ENCODE measurements at regions not wholly inside any gene's neighbourhood (a gene's known extent, or its start where the extent isn't known, plus 50 kb on each side); places are given as distances from the start of the nearest gene placed in this dataset.
A peak's percentile ranks its signal among the peaks of the same experiment; 100 is the strongest.

DNA sequence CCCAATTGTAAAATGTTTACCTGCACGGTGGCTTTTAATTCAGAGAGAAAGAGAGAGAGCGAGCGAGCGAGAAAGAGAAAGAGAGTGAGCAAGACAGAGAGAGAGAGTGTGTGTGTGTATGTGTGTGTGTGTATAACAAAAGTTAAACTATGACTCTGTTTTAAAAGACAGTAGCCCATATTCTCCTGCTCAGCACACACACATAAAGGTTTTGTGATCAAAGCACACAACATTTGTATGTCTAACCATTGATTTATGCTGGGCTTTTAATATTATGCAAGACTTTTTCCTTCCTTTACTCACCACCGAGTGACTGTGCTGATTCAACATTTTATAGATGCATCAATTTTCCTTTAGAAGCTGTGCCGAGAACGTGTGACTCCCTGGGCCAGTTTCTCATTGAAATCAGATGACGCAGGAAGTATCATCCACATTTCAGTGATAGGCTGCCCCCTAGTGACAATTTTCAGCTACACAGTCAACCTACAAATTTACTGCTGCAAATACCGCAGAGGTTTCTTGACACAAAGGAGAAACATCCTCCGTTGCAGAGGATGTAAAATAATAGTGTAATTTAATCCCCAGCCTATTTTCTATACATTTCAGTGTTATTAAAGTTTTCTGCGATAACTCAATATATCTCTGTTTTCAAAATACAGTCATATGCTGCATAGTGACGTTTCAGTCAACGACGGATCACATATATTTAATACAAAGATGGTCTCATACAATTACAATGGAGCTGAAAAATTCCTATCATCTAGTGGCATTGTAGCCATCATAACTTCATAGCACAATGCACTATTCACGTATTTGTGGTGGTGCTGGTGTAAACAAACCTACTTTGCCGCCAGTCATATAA is 165.9 kb upstream of the TANK start:
- Histone ChIP-seq H3K36me3 (no peaks in the 10 kb centered on the region), H3K4me3 (no peak overlapping the region), H3K4me1 (no peaks in the 10 kb centered on the region), H3K9me3 (no peaks in the 10 kb centered on the region), H3K9ac (ENCODE audit: low read depth in 2 of 2, low read length in 2 of 2) (no peak overlapping the region), H3K27ac (no peak overlapping the region), H3K27me3 (no peaks in the 10 kb centered on the region)
- DNase-seq = peak; percentile 81
- intact Hi-C loops (cut with DNase I) = loop anchor here (5.0 to 10.0 kb wide), 2 partner anchors 730 to 887 kb away; no protein-coding TSS in a partner anchor
- TF ChIP-seq, protein P1, sequence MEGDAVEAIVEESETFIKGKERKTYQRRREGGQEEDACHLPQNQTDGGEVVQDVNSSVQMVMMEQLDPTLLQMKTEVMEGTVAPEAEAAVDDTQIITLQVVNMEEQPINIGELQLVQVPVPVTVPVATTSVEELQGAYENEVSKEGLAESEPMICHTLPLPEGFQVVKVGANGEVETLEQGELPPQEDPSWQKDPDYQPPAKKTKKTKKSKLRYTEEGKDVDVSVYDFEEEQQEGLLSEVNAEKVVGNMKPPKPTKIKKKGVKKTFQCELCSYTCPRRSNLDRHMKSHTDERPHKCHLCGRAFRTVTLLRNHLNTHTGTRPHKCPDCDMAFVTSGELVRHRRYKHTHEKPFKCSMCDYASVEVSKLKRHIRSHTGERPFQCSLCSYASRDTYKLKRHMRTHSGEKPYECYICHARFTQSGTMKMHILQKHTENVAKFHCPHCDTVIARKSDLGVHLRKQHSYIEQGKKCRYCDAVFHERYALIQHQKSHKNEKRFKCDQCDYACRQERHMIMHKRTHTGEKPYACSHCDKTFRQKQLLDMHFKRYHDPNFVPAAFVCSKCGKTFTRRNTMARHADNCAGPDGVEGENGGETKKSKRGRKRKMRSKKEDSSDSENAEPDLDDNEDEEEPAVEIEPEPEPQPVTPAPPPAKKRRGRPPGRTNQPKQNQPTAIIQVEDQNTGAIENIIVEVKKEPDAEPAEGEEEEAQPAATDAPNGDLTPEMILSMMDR (IDR thresholded peaks at IDR 0.05) = peak; percentile 85

DNA sequence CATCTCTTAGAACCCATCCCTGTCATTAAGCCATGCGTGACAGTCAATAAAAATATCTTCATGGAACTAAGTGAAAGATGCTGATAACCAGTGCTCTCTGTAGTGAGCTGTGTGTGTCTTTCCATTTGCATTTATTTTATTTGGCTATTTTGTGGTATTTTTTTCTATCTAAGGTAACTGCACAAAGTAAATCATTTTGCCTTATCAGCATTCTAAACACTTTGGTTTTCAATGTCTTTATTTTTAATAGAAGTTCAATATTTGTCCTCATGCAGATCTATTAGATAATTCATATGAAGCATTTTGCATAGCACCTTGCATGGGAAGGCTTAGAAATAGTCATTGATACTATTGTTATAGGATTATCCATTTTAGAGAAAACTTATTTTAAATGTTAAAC is 163.6 kb upstream of the TANK start:
- Histone ChIP-seq H3K4me3 (no peak overlapping the region), H3K9ac (ENCODE audit: low read depth in 2 of 2, low read length in 2 of 2) (no peak overlapping the region), H3K27ac (no peak overlapping the region), H3K4me1 (no peaks in the 10 kb centered on the region), H3K27me3 (no peaks in the 10 kb centered on the region), H3K36me3 (no peaks in the 10 kb centered on the region), H3K9me3 (no peaks in the 10 kb centered on the region)
- TF ChIP-seq, protein P1 (IDR thresholded peaks at IDR 0.05) = no peak
- intact Hi-C loops (cut with DNase I) = loop anchor here (10.0 kb wide), 1 partner anchor 732 kb away; no protein-coding TSS in a partner anchor
- no peak for DNase-seq

GRCh38 chr2:161004379-161004778 is 155.8 kb upstream of the TANK start:
- H3K36me3 ChIP-seq = no peaks in the 10 kb centered on the region
- intact Hi-C loops (cut with DNase I) = no loop called here
- no peaks in the 10 kb centered on the region for H3K4me1 ChIP-seq
- no peaks in the 10 kb centered on the region for H3K27me3 ChIP-seq
- H3K9me3 ChIP-seq = no peaks in the 10 kb centered on the region
- H3K9ac ChIP-seq (ENCODE audit: low read depth in 2 of 2, low read length in 2 of 2) = no peak overlapping the region
- H3K4me3 ChIP-seq = no peak overlapping the region
- H3K27ac ChIP-seq = no peak overlapping the region
- DNase-seq = no peak
- TF ChIP-seq, protein P1 (IDR thresholded peaks at IDR 0.05) = no peak

DNA sequence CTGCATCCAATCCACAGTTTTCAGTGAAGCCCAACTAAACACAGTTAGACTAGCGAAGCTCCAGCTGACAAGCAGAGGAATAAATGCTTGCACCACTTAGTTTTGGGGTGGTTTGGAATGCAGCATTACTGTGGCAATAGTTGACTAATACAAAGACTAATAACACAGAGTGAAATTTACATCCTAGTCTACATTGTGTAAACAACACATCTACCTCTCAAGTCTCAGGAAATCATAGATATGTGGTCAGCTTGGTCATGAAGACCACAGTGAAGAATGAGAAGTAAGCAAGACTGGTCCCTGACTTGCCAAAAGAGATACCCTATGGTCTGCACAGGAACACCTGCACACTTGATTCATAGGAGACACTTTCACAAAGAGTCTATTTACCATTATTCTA is 155.1 kb upstream of the TANK start:
- Histone ChIP-seq H3K27ac (no peak overlapping the region), H3K4me1 (no peaks in the 10 kb centered on the region), H3K36me3 (no peaks in the 10 kb centered on the region), H3K9ac (ENCODE audit: low read depth in 2 of 2, low read length in 2 of 2) (no peak overlapping the region), H3K9me3 (no peaks in the 10 kb centered on the region), H3K4me3 (no peak overlapping the region), H3K27me3 (no peaks in the 10 kb centered on the region)
- DNase-seq = no peak
- TF ChIP-seq, protein P1 (IDR thresholded peaks at IDR 0.05) = no peak
- intact Hi-C loops (cut with DNase I) = no loop called here

- Histone ChIP-seq H3K9me3 (no peaks in the 10 kb centered on the region), H3K36me3 (no peaks in the 10 kb centered on the region), H3K27ac (no peak overlapping the region), H3K4me1 (no peaks in the 10 kb centered on the region), H3K4me3 (no peak overlapping the region), H3K27me3 (no peaks in the 10 kb centered on the region), H3K9ac (ENCODE audit: low read depth in 2 of 2, low read length in 2 of 2) (no peak overlapping the region)
- no peak for DNase-seq
- TF ChIP-seq, protein P1 (IDR thresholded peaks at IDR 0.05) = no peak
- intact Hi-C loops (cut with DNase I) = no loop called here
Observed at GRCh38 chr2:161008311-161008710, 151.9 kb upstream of the TANK start.
